ENCODE measurements at regions not wholly inside any gene's neighbourhood (a gene's known extent, or its start where the extent isn't known, plus 50 kb on each side); places are given as distances from the start of the nearest gene placed in this dataset.

DNA sequence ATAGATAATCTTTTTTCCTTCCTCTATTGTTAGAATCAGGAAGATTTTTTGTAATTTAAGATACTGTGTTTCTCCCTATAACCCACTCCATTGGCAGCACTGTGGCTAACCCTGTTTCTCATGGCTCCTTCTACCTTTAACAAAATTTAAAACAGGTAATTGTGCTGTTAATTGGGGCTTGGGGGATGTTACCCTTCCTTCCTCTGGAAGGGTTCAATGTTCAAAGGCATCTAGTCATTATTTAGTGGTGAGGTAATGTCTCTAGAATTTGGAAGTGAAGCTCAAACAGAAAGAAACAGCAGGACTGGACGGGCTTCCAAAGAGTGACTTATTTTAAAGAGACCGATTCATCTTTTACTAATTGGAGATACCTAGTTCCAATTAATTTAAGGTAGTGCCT, 166.4 kb downstream of the TRIML1 start:
- Histone ChIP-seq H3K4me3 (no peak overlapping the region), H3K4me1 (no peaks in the 10 kb centered on the region), H3K27ac (no peak overlapping the region), H3K27me3 (replicated peaks in 1 of 7) (no peaks in the 10 kb centered on the region), H3K36me3 (no peaks in the 10 kb centered on the region), H3K9me3 (peaks cover 0 to 38% (median 31%) of the 10 kb centered on the region in 8 donors)
- intact Hi-C loops (cut with DNase I; ENCODE audit: low total_unique reads) = no loop called here
- TF ChIP-seq POLR2AphosphoS5 (IDR thresholded peaks at IDR 0.05) (no peak), POLR2A (IDR thresholded peaks at IDR 0.05) (no peak)
- TF ChIP-seq, protein P1, sequence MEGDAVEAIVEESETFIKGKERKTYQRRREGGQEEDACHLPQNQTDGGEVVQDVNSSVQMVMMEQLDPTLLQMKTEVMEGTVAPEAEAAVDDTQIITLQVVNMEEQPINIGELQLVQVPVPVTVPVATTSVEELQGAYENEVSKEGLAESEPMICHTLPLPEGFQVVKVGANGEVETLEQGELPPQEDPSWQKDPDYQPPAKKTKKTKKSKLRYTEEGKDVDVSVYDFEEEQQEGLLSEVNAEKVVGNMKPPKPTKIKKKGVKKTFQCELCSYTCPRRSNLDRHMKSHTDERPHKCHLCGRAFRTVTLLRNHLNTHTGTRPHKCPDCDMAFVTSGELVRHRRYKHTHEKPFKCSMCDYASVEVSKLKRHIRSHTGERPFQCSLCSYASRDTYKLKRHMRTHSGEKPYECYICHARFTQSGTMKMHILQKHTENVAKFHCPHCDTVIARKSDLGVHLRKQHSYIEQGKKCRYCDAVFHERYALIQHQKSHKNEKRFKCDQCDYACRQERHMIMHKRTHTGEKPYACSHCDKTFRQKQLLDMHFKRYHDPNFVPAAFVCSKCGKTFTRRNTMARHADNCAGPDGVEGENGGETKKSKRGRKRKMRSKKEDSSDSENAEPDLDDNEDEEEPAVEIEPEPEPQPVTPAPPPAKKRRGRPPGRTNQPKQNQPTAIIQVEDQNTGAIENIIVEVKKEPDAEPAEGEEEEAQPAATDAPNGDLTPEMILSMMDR (IDR thresholded peaks at IDR 0.05 in 8 of 11, conservative IDR thresholded peaks at IDR 0.05 in 3 of 11) = no peak
- 75 to 96% (median 85%) methylated on average over 2 of the region's 2 CpGs for WGBS, 5 donors
- no peak for DNase-seq

DNA sequence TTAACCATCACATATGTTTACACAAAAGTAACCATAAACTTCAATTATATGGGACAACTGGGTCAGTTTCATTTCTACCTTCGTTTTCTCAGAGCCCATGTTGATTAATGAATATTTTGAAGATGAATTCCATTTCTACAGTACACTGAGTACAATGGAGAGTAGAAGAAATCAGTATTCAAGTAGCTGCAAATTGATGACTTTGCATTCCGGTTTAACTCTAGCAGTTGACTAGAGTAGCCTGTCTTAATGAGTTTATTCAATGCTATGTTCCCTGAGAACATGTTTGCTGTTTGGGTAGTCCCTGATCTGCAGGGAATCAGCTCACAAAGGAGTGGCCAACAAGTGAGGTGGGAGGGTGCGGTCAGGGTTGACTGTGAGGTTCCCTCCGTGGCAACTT, 168.3 kb downstream of the TRIML1 start:
- TF ChIP-seq POLR2AphosphoS5 (IDR thresholded peaks at IDR 0.05) (no peak), POLR2A (IDR thresholded peaks at IDR 0.05) (no peak)
- TF ChIP-seq, protein P1 (IDR thresholded peaks at IDR 0.05 in 8 of 11, conservative IDR thresholded peaks at IDR 0.05 in 3 of 11) = no peak
- Histone ChIP-seq H3K27ac (no peak overlapping the region), H3K9me3 (peaks cover 0 to 20% (median 12%) of the 10 kb centered on the region in 8 donors), H3K36me3 (no peaks in the 10 kb centered on the region), H3K27me3 (replicated peaks in 1 of 7) (no peaks in the 10 kb centered on the region), H3K4me3 (no peak overlapping the region), H3K4me1 (no peaks in the 10 kb centered on the region)
- intact Hi-C loops (cut with DNase I; ENCODE audit: low total_unique reads) = no loop called here
- no peak for DNase-seq
- WGBS, 5 donors = 67 to 80% (median 68%) methylated on average over 4 of the region's 4 CpGs

DNA sequence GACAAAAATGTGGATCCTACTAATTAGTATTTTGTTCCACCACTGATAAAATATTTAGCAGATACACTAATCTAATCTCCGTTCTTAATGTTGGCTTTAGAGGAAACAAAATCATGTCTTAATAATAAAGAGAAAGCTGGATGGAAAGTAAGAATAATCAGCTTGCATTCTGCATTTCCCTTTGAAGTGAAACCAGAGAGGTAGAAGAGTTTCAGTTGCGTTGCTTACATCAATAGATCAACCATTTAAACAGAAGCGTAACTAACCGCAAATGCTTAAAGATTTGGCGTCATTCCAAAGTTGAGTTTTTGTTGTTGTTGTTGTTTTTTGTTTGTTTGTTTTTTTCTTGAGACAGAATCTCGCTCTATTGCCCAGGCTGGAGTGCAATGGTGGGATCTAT, 168.9 kb downstream of the TRIML1 start:
- no peak for DNase-seq
- intact Hi-C loops (cut with DNase I; ENCODE audit: low total_unique reads) = no loop called here
- Histone ChIP-seq H3K9me3 (peaks cover 0 to 17% (median 8%) of the 10 kb centered on the region in 8 donors), H3K27ac (no peak overlapping the region), H3K27me3 (replicated peaks in 1 of 7) (no peaks in the 10 kb centered on the region), H3K4me1 (no peaks in the 10 kb centered on the region), H3K4me3 (no peak overlapping the region), H3K36me3 (no peaks in the 10 kb centered on the region)
- TF ChIP-seq POLR2AphosphoS5 (IDR thresholded peaks at IDR 0.05) = no peak
- TF ChIP-seq, protein P1 (IDR thresholded peaks at IDR 0.05 in 8 of 11, conservative IDR thresholded peaks at IDR 0.05 in 3 of 11) = no peak
- TF ChIP-seq POLR2A (IDR thresholded peaks at IDR 0.05) = no peak
- WGBS, 5 donors = 81 to 95% (median 86%) methylated on average over 6 of the region's 6 CpGs

DNA sequence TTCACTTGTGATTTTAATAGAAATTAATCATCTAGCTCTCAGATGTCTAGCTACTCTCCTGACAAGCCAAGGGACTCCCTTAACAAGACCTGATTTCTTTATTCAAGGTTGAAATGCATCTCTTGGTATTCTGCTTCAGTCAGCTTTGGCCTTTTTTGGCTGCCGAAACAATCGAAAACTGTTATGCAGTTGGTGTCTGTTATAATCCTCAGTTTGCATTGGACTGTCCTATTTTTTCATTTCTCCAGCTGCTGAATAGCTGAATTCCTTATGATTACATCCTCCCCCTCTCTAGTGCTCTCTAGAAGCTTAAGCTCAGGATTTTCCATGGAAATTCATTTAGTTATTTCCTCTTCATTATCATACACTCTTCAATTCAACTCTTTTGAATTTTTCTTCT, 177.2 kb downstream of the TRIML1 start:
- 80 to 95% (median 88%) methylated on average over 2 of the region's 2 CpGs for WGBS, 5 donors
- Histone ChIP-seq H3K4me1 (no peaks in the 10 kb centered on the region), H3K27ac (no peak overlapping the region), H3K9me3 (peaks cover 0 to 17% (median 3%) of the 10 kb centered on the region in 8 donors), H3K27me3 (replicated peaks in 1 of 7) (no peaks in the 10 kb centered on the region), H3K4me3 (no peak overlapping the region), H3K36me3 (no peaks in the 10 kb centered on the region)
- TF ChIP-seq, protein P1 (IDR thresholded peaks at IDR 0.05 in 8 of 11, conservative IDR thresholded peaks at IDR 0.05 in 3 of 11) = no peak
- no peak for TF ChIP-seq POLR2AphosphoS5 (IDR thresholded peaks at IDR 0.05)
- intact Hi-C loops (cut with DNase I; ENCODE audit: low total_unique reads) = no loop called here
- no peak for DNase-seq

Data from spleen (tissue), 11 donors.